HG03159 (cell line): ENCODE measurements at regions not wholly inside any gene's neighbourhood (a gene's known extent, or its start where the extent isn't known, plus 50 kb on each side); places are given as distances from the start of the nearest gene placed in this dataset.
"Not testable (repeated sequence)": the region's sequence is repeated elsewhere in the genome, so short reads cannot be mapped to it uniquely, and the experiment has no call there.

Source experiments
- ATAC-seq: cut with Tn5 transposase; IDR thresholded peaks from one replicate; pipeline ENCODE4 v1.9.1; 2021; ENCODE audit warnings: mild to moderate bottlenecking, moderate library complexity; ENCODE audit not compliant: unreplicated experiment

DNA sequence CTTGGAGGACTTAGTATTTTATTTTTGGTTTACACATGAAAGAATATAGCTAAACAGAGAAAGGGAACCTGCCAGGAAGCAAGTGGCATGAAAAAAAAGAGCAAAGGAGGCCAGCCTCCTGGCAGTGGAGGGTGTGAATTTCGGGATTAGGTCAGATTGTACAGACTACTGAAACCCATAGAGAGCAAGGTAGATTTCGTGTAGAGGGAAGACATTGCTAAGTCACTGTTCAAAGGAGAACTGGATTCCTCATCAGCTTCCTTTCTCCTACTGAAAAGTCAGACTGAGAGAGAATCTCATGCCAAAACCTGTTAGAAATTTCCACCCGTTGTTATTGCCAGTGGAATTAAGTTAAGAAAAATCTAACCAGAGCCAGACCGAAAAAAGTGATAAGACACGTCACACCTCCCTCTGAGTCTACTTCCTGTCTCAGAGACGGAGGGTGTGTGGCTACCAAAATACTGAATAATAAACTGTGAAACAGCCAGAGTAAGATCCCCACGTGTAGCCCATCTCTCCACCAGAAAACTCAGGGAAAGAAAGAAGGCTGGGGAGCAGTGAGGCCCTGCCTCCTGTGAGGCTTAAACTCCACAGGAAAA lies 118.8 kb downstream of the SKIDA1 start:
- ATAC-seq, result no peak

DNA sequence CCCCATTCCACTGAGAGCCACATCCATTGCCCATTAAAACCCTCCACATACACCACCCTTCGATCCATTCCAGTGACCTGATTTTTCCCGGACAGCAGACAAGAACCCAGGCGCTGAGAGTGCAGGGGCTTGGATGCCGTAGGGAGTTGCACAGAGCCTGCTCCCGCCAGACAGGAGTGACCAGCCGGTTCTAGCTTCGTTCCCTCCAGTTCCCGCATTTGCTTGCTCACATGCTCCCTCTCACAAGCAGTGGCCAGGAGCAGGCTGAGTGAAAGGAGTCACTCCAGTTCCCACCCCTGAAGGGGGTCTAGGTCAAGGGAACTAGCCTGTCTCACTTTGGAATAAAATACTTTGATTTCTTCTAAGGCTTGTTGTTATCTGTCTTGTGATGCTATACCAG lies 119.5 kb downstream of the SKIDA1 start:
- no peak for ATAC-seq

DNA sequence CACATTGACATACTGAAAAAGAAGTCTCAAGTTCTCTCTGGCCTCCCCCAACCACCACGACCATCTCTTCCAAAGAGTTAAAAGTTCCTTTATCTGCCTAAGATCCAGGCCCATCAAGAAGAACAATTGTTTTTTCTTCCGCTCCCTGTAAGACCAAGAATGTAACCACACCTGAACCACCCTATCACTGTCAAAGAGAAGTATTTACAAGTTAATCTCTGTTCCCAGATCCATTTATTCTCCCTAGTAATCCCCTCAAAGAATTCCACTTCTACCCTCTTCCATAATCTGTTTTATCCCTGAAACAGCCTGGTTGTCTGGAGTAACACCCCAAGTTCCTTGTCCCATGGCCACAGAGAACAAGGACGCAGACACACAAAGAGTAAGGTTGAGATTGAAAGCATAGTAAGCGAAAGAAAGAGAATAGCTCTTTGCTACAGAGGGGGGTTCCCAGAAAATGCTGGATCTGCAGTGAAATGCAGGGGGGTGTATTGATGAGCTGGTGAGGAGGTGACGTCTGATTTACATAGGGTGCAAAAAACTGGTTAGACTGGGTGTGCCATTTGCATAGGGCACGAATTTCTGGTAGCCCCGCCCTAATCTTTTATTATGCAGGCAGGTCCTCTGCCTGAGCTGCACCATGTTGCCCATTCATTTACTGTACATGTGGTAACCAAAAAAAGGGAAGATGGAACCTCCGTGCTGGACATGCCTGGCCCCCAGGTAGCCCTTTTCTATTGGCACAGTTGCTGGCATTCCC lies 122.0 kb downstream of the SKIDA1 start:
- ATAC-seq, result no peak

DNA sequence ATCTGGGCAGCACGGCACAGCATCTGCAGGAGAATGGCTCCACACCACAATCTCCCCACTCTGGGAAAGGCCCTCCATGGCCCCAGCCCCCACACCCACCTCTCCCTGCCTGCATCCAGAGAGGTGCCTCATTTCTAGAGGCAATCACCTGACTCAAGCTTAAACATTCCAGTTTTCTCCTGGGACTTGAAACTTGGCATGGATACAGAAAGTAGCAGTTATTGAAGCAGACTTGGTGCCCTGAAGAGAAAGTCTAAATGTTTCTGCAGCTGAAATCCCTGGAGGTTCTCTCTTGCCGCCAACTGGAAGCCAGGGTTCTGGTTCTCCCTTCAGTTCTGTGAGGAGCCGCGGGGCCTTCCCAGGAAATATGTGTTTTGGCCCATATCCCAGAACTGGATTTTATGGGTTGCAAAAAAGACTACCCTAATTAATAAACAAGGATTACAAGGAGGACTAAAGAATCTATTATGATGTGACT lies 122.8 kb downstream of the SKIDA1 start:
- ATAC-seq, result no peak

- ATAC-seq, result no peak
Observed at GRCh38 chr10:21401196-21401595, 124.3 kb downstream of the SKIDA1 start.

- ATAC-seq, result no peak
Observed at GRCh38 chr10:21399392-21400035, 126.0 kb downstream of the SKIDA1 start.

DNA sequence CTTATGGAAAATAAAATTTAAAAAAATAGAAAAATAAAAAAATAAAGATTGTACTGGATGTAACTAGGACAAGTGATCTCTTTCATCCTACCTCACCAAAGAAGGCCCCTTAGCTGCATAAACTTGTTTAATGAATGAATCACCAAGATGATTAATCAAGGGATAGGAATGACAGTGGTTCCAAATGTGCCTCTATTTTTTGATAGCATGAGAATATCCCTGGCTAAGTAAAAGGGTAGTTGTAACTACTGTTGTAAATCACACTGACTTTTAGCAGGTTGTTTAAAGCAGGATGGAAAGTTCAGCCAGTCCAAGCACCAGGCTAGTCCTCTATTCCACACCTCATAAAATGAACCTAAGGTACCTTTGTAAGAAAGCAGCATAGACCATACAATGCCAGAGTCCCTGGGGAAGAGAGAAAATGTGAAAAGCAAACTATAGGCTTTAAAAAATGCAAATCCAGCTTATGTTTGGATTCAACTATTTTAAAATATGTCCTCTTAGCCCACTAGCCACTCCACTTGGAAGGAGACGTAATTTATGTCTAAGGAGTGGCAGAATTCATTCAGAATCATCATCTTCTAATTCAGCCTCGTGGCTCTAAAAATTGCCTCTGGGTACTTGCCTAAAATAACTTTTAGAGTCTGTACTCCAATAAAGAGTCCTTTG lies 126.8 kb downstream of the SKIDA1 start:
- no peak for ATAC-seq

DNA sequence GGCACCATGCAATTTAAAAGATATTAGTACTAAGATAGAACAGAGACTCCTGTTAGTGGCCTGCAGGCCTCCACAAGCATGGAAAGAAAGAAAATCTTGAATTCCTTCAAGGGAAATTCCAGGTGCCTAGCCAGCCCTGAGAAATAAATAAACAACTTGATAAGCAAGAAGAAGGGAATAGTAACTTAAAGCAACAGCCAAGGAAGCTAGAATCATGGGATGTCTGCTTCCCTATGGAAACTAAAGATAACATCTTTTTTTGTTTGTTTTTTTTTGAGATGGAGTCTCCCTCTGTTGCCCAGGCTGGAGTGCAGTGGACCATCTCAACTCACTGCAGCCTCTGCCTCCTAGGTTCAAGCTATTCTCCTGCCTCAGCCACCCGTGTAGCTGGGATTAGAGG lies 128.6 kb downstream of the SKIDA1 start:
- ATAC-seq, result no peak

DNA sequence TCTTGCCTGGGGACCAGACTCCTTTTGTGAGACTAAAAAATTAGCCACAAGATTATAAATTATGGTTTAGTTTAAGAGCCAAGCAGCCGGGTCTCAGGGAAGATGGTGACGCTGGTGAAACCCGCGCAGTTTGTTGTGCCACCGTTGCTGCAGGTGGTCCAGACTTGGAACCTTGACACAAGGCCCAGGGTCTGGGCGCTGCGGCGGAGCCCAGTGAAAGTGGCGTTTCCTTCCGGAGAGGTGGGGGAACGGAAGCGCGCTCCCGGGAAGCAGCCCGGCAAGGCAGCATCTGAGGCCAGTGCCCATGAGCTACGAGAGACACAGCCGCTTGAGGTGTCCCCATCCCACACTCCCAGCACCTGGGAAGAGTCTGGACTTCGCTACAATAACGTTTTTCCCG lies 131.6 kb downstream of the SKIDA1 start:
- ATAC-seq, result no peak

- ATAC-seq, result no peak
Observed at GRCh38 chr10:21388589-21388988, 136.9 kb downstream of the SKIDA1 start.

GRCh38 chr10:21387868-21388267 lies 137.6 kb downstream of the SKIDA1 start:
- ATAC-seq, result no peak

DNA sequence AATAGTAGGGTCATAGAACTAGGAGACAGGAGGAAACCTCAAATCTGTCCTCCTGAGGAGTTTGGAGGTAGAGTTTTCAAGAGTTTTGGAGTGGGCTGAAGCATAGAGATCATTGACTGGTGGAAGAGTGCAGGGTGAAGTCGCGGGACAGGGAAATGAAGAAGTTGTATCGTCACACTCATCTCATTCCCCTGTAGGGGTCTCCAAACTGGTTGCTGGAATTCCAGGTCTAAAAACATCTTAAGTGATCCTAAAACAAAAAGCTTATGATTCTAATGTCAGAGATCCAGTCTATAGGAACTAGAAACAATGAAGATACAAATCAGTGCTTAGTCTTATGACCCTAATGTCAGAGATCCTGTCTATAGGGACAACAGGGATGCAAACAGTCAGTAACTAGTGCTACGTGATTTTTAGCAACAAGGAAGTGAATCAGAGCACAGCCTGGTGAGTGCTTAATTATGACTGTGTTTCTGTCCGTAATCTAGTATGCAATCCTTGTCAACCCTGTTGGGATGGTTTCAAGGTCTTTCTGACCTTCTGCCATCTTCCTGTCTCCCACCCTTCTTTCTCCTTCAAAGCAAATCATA lies 139.4 kb downstream of the SKIDA1 start:
- no peak for ATAC-seq

DNA sequence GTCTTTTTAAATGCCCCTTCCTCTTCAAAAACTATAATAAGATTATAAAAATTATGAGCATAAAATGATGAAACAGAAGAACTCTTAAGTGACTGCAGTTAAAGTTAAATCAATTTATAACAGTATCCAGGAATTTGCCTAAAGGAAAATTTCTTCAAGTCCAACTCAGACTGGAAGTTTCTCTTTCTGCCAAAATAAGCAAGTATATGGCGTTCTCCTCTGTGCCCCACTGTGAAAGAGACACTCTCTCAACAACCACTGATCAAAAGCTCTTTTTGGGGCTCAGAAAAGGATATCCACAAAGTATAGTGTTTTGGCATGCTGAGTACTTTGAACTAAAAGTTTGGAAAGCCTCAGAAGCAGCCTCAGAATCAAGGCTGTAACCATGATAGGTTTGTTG lies 139.9 kb downstream of the SKIDA1 start:
- ATAC-seq, result no peak

- no peak for ATAC-seq
Observed at GRCh38 chr10:21379143-21379542, 146.3 kb downstream of the SKIDA1 start.

GRCh38 chr10:21375274-21375673 lies 150.2 kb downstream of the SKIDA1 start:
- ATAC-seq, result not testable (repeated sequence)

DNA sequence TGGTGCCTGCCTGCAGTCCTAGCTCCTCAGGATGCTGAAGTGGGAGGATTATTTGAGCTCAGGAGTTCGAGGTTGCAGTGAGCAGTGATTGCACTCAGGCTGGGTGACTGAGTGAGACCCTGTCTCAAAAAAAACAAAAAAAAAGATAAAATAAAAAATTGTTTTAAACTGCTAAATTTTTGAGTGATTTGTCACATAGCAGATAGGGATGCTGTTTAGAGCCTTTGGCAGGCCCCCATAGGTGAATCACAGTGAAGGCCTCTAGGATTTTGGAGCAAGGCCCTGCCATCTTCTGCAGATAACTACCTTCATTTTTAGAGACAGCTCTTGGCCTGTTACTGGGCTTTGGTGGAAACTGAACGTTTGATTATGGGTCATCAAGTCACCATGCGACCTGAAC lies 151.6 kb downstream of the SKIDA1 start:
- ATAC-seq, result not testable (repeated sequence)

- peak; percentile 56 for ATAC-seq
Observed at GRCh38 chr10:21372651-21373410, 152.7 kb downstream of the SKIDA1 start.

DNA sequence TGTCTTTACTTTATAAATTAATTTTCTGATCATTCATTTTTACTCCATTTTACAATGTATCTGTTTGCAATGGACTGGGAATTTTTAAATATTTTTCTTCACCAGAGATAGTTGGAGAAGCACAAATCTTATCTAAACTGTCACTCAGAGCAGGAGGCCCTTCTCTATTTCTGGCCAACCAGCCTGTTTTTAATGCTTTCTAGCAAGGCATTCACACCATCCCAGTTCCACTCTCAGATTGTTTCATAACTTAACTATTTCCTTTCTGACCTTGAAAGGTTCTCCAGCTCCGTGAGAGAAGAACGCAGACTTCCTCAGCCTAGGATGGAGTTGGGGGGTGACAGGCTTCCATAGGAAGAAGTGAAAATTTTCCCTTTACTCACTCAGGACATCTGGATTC lies 155.8 kb downstream of the SKIDA1 start:
- ATAC-seq, result no peak

DNA sequence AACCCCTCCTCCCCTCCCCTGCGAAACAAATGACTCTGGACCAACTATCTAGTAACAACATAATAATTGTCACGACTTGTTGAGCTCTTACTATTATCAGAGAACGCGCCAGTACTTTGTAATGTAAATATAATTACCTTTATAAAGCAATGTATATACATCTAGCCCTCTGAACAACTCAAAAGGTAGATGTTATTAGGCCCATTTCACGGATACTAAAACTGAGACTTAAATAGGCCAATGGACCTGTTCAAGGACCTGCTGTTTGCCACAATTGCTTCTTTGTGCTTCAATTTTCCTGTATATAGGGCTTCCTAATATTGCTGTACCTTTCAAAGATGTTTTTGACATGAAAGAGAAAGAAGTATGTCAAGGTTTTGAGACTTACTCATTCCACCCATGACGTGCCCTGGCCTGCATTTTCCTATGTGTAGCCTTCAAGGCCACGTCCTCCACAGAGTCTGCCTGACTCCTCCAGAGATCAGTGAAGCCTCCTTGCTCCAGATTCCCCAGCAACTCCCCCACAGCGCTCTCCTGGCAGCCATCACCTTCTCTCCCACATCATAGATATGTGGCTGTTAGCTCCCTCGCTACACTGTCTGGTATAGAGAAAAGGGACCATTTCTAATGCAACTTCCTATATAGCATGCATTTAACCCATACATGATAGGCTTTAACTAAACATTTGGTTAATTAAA lies 156.6 kb downstream of the SKIDA1 start:
- ATAC-seq, result no peak
